ENCODE measurements at regions not wholly inside any gene's neighbourhood (a gene's known extent, or its start where the extent isn't known, plus 50 kb on each side); places are given as distances from the start of the nearest gene placed in this dataset.

DNA sequence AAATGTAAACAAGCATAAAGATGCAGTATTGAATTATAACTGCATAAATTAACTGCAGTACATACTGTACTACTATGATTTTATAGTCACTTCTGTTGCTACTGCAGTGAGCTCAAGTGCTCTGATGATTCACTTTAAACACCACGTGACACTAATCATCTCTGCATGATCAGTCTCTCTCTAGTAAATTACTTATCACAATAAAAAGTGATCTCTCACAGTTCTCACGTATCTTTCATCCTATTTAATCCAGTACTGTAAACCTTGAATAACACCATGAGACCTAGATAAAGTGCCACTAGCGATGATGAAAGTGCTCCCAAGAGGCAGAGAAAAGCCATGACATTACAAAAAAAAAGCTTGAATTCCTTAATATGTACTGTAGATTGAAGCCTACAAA lies 1242.0 kb downstream of the AMY1C start:
- CTCF ChIA-PET = no interaction called here

More for the DNA sequence above, 1242.0 kb downstream of the AMY1C start:
- DNase-seq (ENCODE audit: low read depth, low spot score) (no peak), FAIRE-seq (no peak)
- no peaks in the 10 kb centered on the region for H4K20me1 ChIP-seq (replicated peaks; ENCODE audit: control insufficient read depth, extremely low read depth, insufficient read depth, low read length)
- no peaks in the 10 kb centered on the region for H3K9me3 ChIP-seq (replicated peaks; ENCODE audit: control insufficient read depth, insufficient read depth, low read length)
- no peak overlapping the region for H3K27ac ChIP-seq (ENCODE audit: insufficient read depth, low read depth, low read length)
- H3K4me1 ChIP-seq (ENCODE audit: control insufficient read depth, extremely low read depth, insufficient read depth, low read length) = no peaks in the 10 kb centered on the region
- no peaks in the 10 kb centered on the region for H3K79me2 ChIP-seq (ENCODE audit: control insufficient read depth, insufficient read depth, low read length)
- no TSS peak for BruUV-seq (replicated peaks)
- POLR2A ChIA-PET = no interaction called here
- intact Hi-C loops (cut with micrococcal nuclease) = no loop called here
- no peaks in the 10 kb centered on the region for H3K9me1 ChIP-seq (replicated peaks; ENCODE audit: control insufficient read depth, extremely low read depth, insufficient read depth, low read length)
- no peak overlapping the region for H3K4me2 ChIP-seq (ENCODE audit: insufficient read depth, low read length)
- no peak overlapping the region for H3K9ac ChIP-seq (replicated peaks; ENCODE audit: extremely low read depth, insufficient read depth, low read length)
- H3K36me3 ChIP-seq (ENCODE audit: control insufficient read depth in 2 of 2, extremely low read depth in 1 of 2, insufficient read depth in 2 of 2, low read length in 2 of 2) = no peaks in the 10 kb centered on the region
- no peak for TF ChIP-seq FOS (IDR thresholded peaks at IDR 0.05; ENCODE audit: borderline replicate concordance, insufficient read depth, low read length)
- TF ChIP-seq, protein P1, sequence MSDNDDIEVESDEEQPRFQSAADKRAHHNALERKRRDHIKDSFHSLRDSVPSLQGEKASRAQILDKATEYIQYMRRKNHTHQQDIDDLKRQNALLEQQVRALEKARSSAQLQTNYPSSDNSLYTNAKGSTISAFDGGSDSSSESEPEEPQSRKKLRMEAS (IDR thresholded peaks at IDR 0.05; ENCODE audit: insufficient read depth, insufficient read length) = no peak
- TF ChIP-seq POLR2A (IDR thresholded peaks at IDR 0.05; ENCODE audit: low read depth, low read length) = no peak
- TF ChIP-seq, protein P2, sequence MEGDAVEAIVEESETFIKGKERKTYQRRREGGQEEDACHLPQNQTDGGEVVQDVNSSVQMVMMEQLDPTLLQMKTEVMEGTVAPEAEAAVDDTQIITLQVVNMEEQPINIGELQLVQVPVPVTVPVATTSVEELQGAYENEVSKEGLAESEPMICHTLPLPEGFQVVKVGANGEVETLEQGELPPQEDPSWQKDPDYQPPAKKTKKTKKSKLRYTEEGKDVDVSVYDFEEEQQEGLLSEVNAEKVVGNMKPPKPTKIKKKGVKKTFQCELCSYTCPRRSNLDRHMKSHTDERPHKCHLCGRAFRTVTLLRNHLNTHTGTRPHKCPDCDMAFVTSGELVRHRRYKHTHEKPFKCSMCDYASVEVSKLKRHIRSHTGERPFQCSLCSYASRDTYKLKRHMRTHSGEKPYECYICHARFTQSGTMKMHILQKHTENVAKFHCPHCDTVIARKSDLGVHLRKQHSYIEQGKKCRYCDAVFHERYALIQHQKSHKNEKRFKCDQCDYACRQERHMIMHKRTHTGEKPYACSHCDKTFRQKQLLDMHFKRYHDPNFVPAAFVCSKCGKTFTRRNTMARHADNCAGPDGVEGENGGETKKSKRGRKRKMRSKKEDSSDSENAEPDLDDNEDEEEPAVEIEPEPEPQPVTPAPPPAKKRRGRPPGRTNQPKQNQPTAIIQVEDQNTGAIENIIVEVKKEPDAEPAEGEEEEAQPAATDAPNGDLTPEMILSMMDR (IDR thresholded peaks at IDR 0.05; ENCODE audit: extremely low read depth in 1 of 2, insufficient read depth in 1 of 2, low read depth in 1 of 2, low read length in 2 of 2) = no peak
- TF ChIP-seq POLR2AphosphoS5 (IDR thresholded peaks at IDR 0.05; ENCODE audit: insufficient read depth, low read depth, low read length) = no peak
- TF ChIP-seq GATA2 (IDR thresholded peaks at IDR 0.05; ENCODE audit: insufficient read depth, insufficient read length, low read depth, low read length) = no peak
- no peak for TF ChIP-seq MYC (IDR thresholded peaks at IDR 0.05; ENCODE audit: low read depth, low read length)
- no peak for TF ChIP-seq JUN (IDR thresholded peaks at IDR 0.05; ENCODE audit: borderline replicate concordance, insufficient read depth, insufficient read length, low read depth)
- no peak for TF ChIP-seq EZH2 (IDR thresholded peaks at IDR 0.05; ENCODE audit: borderline replicate concordance, low read depth, low read length, severe bottlenecking)
- H3K4me3 ChIP-seq (replicated peaks in 1 of 3; ENCODE audit: insufficient read depth in 1 of 3, low read depth in 1 of 3, low read length in 3 of 3) = no peak overlapping the region
- H3K27me3 ChIP-seq (ENCODE audit: control insufficient read depth in 2 of 2, insufficient read depth in 2 of 2, low read length in 2 of 2) = no peaks in the 10 kb centered on the region
- dilution Hi-C loops (cut with MboI; ENCODE audit: extremely low pct_ligation_motif_present, low sequenced_read_pairs) = no loop called here
- no peak overlapping the region for H2AFZ ChIP-seq (ENCODE audit: low read depth, low read length)

Measured in endothelial cell of umbilical vein (primary cell).